ENCODE measurements at regions not wholly inside any gene's neighbourhood (a gene's known extent, or its start where the extent isn't known, plus 50 kb on each side); places are given as distances from the start of the nearest gene placed in this dataset.

DNA sequence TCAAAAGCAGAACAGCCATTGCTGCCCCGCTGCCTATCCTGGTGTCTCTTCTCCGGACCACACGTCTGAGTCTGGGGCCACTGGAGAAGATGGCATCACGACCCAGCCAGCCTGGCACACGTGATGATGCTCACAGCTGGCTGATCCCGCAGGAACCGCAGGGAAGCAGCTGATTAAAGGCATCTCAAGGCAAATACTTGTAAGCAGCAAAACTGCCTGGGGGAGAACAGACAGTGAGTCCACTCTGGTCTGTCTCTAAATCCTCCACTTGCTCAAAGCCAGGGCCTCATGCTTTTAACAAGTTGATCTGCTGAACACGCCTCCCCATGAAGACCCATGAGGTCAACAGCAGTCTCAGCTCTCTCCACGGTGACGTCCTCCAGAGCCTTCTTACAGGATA, 108.6 kb downstream of the BRD1 start:
- ATAC-seq = no peak
- TF ChIP-seq ZNF8 (CRISPR knock-in tag; IDR thresholded peaks at IDR 0.05) = no peak
- no peak for TF ChIP-seq ZNF565 (CRISPR knock-in tag; conservative IDR thresholded peaks at IDR 0.05; ENCODE audit: low read depth)
- TF ChIP-seq, protein P1, sequence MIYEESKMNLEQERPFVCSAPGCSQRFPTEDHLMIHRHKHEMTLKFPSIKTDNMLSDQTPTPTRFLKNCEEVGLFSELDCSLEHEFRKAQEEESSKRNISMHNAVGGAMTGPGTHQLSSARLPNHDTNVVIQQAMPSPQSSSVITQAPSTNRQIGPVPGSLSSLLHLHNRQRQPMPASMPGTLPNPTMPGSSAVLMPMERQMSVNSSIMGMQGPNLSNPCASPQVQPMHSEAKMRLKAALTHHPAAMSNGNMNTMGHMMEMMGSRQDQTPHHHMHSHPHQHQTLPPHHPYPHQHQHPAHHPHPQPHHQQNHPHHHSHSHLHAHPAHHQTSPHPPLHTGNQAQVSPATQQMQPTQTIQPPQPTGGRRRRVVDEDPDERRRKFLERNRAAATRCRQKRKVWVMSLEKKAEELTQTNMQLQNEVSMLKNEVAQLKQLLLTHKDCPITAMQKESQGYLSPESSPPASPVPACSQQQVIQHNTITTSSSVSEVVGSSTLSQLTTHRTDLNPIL (CRISPR knock-in tag; IDR thresholded peaks at IDR 0.05; ENCODE audit: low read depth) = no peak
- TF ChIP-seq ZFP30 (CRISPR knock-in tag; IDR thresholded peaks at IDR 0.05) = no peak
- TF ChIP-seq ZFP3 (CRISPR knock-in tag; IDR thresholded peaks at IDR 0.05) = no peak
- no peak for TF ChIP-seq ARNTL (CRISPR knock-in tag; IDR thresholded peaks at IDR 0.05; ENCODE audit: borderline replicate concordance, low read depth)
- TF ChIP-seq ZNF70 (CRISPR knock-in tag; IDR thresholded peaks at IDR 0.05) = no peak
- no peak for TF ChIP-seq TOX (CRISPR knock-in tag; IDR thresholded peaks at IDR 0.05; ENCODE audit: borderline replicate concordance)
- no peak for TF ChIP-seq TCF4 (CRISPR knock-in tag; IDR thresholded peaks at IDR 0.05; ENCODE audit: borderline replicate concordance)
- TF ChIP-seq, protein P2, sequence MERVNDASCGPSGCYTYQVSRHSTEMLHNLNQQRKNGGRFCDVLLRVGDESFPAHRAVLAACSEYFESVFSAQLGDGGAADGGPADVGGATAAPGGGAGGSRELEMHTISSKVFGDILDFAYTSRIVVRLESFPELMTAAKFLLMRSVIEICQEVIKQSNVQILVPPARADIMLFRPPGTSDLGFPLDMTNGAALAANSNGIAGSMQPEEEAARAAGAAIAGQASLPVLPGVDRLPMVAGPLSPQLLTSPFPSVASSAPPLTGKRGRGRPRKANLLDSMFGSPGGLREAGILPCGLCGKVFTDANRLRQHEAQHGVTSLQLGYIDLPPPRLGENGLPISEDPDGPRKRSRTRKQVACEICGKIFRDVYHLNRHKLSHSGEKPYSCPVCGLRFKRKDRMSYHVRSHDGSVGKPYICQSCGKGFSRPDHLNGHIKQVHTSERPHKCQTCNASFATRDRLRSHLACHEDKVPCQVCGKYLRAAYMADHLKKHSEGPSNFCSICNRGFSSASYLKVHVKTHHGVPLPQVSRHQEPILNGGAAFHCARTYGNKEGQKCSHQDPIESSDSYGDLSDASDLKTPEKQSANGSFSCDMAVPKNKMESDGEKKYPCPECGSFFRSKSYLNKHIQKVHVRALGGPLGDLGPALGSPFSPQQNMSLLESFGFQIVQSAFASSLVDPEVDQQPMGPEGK (CRISPR knock-in tag; IDR thresholded peaks at IDR 0.05; ENCODE audit: borderline replicate concordance) = no peak
- TF ChIP-seq ZC3H10 (CRISPR knock-in tag; IDR thresholded peaks at IDR 0.05) = no peak
- no peak for TF ChIP-seq BACH2 (CRISPR knock-in tag; IDR thresholded peaks at IDR 0.05; ENCODE audit: borderline replicate concordance)
- no peak for TF ChIP-seq ESRRG (CRISPR knock-in tag; IDR thresholded peaks at IDR 0.05)
- no peak for TF ChIP-seq PPARA (CRISPR knock-in tag; IDR thresholded peaks at IDR 0.05; ENCODE audit: borderline replicate concordance)
- TF ChIP-seq OSR1 (CRISPR knock-in tag; IDR thresholded peaks at IDR 0.05) = no peak
- TF ChIP-seq, protein P3, sequence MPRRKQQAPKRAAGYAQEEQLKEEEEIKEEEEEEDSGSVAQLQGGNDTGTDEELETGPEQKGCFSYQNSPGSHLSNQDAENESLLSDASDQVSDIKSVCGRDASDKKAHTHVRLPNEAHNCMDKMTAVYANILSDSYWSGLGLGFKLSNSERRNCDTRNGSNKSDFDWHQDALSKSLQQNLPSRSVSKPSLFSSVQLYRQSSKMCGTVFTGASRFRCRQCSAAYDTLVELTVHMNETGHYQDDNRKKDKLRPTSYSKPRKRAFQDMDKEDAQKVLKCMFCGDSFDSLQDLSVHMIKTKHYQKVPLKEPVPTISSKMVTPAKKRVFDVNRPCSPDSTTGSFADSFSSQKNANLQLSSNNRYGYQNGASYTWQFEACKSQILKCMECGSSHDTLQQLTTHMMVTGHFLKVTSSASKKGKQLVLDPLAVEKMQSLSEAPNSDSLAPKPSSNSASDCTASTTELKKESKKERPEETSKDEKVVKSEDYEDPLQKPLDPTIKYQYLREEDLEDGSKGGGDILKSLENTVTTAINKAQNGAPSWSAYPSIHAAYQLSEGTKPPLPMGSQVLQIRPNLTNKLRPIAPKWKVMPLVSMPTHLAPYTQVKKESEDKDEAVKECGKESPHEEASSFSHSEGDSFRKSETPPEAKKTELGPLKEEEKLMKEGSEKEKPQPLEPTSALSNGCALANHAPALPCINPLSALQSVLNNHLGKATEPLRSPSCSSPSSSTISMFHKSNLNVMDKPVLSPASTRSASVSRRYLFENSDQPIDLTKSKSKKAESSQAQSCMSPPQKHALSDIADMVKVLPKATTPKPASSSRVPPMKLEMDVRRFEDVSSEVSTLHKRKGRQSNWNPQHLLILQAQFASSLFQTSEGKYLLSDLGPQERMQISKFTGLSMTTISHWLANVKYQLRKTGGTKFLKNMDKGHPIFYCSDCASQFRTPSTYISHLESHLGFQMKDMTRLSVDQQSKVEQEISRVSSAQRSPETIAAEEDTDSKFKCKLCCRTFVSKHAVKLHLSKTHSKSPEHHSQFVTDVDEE (CRISPR knock-in tag; IDR thresholded peaks at IDR 0.05) = no peak
- TF ChIP-seq, protein P4, sequence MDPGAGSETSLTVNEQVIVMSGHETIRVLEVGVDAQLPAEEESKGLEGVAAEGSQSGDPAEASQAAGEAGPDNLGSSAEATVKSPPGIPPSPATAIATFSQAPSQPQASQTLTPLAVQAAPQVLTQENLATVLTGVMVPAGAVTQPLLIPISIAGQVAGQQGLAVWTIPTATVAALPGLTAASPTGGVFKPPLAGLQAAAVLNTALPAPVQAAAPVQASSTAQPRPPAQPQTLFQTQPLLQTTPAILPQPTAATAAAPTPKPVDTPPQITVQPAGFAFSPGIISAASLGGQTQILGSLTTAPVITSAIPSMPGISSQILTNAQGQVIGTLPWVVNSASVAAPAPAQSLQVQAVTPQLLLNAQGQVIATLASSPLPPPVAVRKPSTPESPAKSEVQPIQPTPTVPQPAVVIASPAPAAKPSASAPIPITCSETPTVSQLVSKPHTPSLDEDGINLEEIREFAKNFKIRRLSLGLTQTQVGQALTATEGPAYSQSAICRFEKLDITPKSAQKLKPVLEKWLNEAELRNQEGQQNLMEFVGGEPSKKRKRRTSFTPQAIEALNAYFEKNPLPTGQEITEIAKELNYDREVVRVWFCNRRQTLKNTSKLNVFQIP (CRISPR knock-in tag; IDR thresholded peaks at IDR 0.05; ENCODE audit: borderline replicate concordance, low read depth) = no peak

DNA sequence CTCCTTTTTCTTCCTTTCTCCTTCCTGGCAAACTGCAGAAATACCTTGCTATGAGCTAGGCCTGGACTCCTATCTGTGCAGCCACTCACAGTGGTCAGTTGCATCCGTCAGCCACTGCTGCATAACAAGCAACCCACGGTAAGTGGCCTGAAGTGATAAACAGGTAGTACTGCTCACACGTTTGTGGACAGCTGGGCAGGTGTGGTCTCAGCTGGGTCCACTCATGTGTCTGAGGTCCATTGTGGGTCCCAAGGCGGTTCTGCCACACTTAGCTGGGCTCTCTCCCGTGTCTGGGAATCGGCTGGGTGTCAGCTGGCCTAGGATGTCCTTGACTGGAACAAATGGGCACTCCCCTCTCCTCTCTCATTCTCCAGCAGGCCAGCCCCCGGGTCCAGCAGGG, 109.3 kb downstream of the BRD1 start:
- TF ChIP-seq OSR1 (CRISPR knock-in tag; IDR thresholded peaks at IDR 0.05) (no peak), PPARA (CRISPR knock-in tag; IDR thresholded peaks at IDR 0.05; ENCODE audit: borderline replicate concordance) (no peak), ISL1 (CRISPR knock-in tag; IDR thresholded peaks at IDR 0.05) (no peak), RARB (CRISPR knock-in tag; IDR thresholded peaks at IDR 0.05) (no peak), ARNTL (CRISPR knock-in tag; IDR thresholded peaks at IDR 0.05; ENCODE audit: borderline replicate concordance, low read depth) (no peak), SNAI2 (CRISPR knock-in tag; IDR thresholded peaks at IDR 0.05) (no peak), TOX (CRISPR knock-in tag; IDR thresholded peaks at IDR 0.05; ENCODE audit: borderline replicate concordance) (no peak), ZC3H10 (CRISPR knock-in tag; IDR thresholded peaks at IDR 0.05) (no peak), TCF4 (CRISPR knock-in tag; IDR thresholded peaks at IDR 0.05; ENCODE audit: borderline replicate concordance) (no peak), CSDC2 (CRISPR knock-in tag; IDR thresholded peaks at IDR 0.05) (no peak), ZNF565 (CRISPR knock-in tag; conservative IDR thresholded peaks at IDR 0.05; ENCODE audit: low read depth) (no peak)
- TF ChIP-seq, protein P3 (CRISPR knock-in tag; IDR thresholded peaks at IDR 0.05) = no peak
- TF ChIP-seq, protein P2 (CRISPR knock-in tag; IDR thresholded peaks at IDR 0.05; ENCODE audit: borderline replicate concordance) = no peak
- ATAC-seq = no peak

Measured in SK-N-SH treated with all-trans-retinoic acid at 6 μM for 48 hours (cell line).